HG03095 (cell line): ENCODE measurements at regions not wholly inside any gene's neighbourhood (a gene's known extent, or its start where the extent isn't known, plus 50 kb on each side); places are given as distances from the start of the nearest gene placed in this dataset.

Experiments
- ATAC-seq: cut with Tn5 transposase; IDR thresholded peaks from one replicate; pipeline ENCODE4 v1.9.1; 2021; ENCODE audit warnings: moderate library complexity; ENCODE audit not compliant: unreplicated experiment

GRCh38 chr18:2325933-2326332, 245.4 kb downstream of the METTL4 start:
- ATAC-seq: no peak

- no peak for ATAC-seq
Measured at GRCh38 chr18:2326999-2327398, 244.3 kb downstream of the METTL4 start.

- ATAC-seq: no peak
Measured at GRCh38 chr18:2330764-2331163, 240.5 kb downstream of the METTL4 start.

GRCh38 chr18:2331491-2331890, 239.8 kb downstream of the METTL4 start:
- ATAC-seq: no peak

- no peak for ATAC-seq
Measured at GRCh38 chr18:2336690-2337392, 234.5 kb downstream of the METTL4 start.

GRCh38 chr18:2337552-2338141, 233.7 kb downstream of the METTL4 start:
- no peak for ATAC-seq

GRCh38 chr18:2338601-2339000, 232.7 kb downstream of the METTL4 start:
- ATAC-seq: no peak

- no peak for ATAC-seq
Measured at GRCh38 chr18:2340335-2340734, 231.0 kb downstream of the METTL4 start.

- ATAC-seq: no peak
Measured at GRCh38 chr18:2348003-2348402, 223.3 kb downstream of the METTL4 start.

- no peak for ATAC-seq
Measured at GRCh38 chr18:2351126-2351850, 220.0 kb downstream of the METTL4 start.

- ATAC-seq: no peak
Measured at GRCh38 chr18:2354292-2354691, 217.0 kb downstream of the METTL4 start.

GRCh38 chr18:2356906-2357305, 214.4 kb downstream of the METTL4 start:
- no peak for ATAC-seq

GRCh38 chr18:2360861-2361260, 210.4 kb downstream of the METTL4 start:
- no peak for ATAC-seq

- no peak for ATAC-seq
Measured at GRCh38 chr18:2368102-2368501, 203.2 kb downstream of the METTL4 start.

GRCh38 chr18:2376707-2377106, 194.6 kb downstream of the METTL4 start:
- no peak for ATAC-seq

GRCh38 chr18:2380101-2380500, 191.2 kb downstream of the METTL4 start:
- no peak for ATAC-seq

- no peak for ATAC-seq
Measured at GRCh38 chr18:2381539-2381938, 189.8 kb downstream of the METTL4 start.

- no peak for ATAC-seq
Measured at GRCh38 chr18:2387588-2387987, 183.7 kb downstream of the METTL4 start.

- no peak for ATAC-seq
Measured at GRCh38 chr18:2390158-2390557, 181.1 kb downstream of the METTL4 start.

GRCh38 chr18:2391470-2391869, 179.8 kb downstream of the METTL4 start:
- no peak for ATAC-seq

- no peak for ATAC-seq
Measured at GRCh38 chr18:2392446-2392845, 178.9 kb downstream of the METTL4 start.

GRCh38 chr18:2394684-2395083, 176.6 kb downstream of the METTL4 start:
- no peak for ATAC-seq
